NT2/D1 (cell line): ENCODE measurements at regions not wholly inside any gene's neighbourhood (a gene's known extent, or its start where the extent isn't known, plus 50 kb on each side); places are given as distances from the start of the nearest gene placed in this dataset.

ENCODE experiments used
- YY1 ChIP-seq: IDR thresholded peaks from 2 replicates; pipeline ENCODE4 v1.6.1; 2011; ENCODE audit not compliant: insufficient read length, insufficient read depth
- ZNF274 ChIP-seq: IDR thresholded peaks from 2 replicates; pipeline ENCODE4 v1.6.1; 2011; ENCODE audit warnings: mild to moderate bottlenecking, low read depth, low read length

DNA sequence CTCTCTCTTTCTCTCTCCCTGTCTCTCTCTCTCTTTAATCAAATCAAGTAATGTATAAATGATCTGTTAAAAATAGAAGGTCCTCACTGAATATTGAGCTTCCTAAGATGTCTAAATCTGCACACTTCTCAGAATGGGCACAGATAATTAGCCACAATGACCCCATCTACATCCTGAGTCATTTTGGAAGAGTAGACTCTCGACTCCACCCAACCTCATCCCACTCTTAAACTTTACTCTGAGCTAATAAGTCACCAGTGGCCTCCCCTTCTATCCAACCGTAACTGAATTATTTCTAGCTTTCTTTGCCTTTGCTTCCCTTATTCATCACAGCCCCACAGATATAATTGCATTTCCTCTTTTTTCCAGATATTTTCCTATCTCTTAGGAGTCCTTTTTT, 326.5 kb upstream of the ZNF717 start:
- TF ChIP-seq ZNF274: no peak
- TF ChIP-seq YY1: no peak
